Renal pelvis (tissue), 1 donor: ENCODE measurements at regions not wholly inside any gene's neighbourhood (a gene's known extent, or its start where the extent isn't known, plus 50 kb on each side); places are given as distances from the start of the nearest gene placed in this dataset.

ENCODE experiments used
- DNase-seq: peaks from one replicate; pipeline ENCODE4 v3.0.0-alpha.2; 2013

DNA sequence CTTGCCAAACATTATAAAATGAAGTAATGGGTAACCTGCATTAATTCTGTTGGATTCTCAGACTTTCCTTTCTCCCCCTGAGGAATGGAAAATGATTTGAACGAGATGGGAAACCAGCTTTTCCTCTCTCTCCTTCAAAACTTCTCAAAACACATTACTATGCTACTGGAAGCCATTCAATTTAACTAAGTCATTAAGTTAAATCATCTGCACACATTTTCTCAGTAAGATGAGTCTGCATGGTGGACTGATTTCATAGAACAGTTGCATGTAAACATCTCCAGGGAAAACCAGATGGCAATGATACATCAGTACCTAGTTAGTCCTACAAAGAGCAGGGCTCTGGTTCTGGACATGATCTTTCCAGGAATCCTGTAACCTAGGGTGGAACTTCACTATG is 59.9 kb downstream of the BMP4 start:
- DNase-seq, result no peak

DNA sequence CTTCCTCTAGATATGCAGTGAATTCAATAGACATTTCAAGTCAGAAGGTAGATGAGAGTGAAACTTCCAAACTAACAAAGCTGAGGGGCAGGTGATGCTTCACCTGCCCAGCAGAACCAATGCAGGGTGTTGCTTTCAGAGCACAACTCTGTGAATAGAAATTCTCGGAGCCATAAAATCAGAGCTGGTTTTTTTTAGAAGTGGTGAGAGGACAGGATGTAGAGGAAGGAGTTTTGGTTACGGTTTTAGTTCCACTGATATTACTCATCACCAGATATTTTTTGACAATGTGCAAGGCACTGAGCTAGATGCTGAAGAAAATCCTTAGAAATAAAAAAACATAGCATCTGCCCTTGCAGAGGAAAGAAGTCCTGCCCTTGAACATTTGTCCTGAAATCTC is 62.2 kb downstream of the BMP4 start:
- no peak for DNase-seq

DNA sequence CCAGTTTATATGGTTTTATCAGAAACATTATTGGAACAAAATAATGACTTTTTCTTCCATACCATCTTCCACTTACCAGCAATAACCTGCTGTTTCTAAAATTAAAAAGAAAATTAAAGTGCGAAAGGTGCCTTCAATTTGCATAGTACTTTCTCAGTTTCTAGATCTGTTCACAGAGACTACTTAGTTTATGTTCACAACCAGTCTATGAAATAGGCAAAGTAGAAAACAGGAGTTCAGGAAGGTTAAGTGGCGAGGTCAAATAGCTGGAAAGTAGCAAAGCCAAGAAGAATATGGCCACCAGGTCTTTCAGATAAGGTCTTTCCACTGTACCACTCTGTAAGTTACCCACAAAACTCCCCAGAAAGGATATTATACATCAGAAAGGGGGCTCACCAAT is 63.3 kb downstream of the BMP4 start:
- no peak for DNase-seq

DNA sequence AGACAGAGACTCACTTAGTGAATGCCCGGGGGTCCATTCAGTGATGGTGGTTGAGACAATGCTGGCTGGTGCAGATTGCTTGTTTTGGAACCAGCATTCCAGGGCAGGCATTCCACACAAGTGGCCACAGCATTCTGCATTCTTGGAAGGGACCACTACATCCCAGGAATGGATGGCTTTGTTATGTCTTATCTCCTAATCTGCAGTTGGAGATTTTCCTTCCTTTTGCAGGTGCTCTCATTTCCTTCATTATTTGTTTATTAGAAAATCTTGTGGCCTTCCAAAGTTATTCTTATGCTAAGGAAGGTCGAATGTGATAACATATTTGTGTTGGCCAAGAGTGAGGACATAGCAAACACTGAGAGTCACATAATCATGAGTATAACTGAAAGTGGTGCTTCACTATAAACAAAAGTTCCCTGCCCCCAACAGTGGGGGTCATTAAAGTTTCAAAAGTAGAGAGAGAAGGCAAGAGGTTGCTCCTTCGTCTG is 66.0 kb downstream of the BMP4 start:
- DNase-seq, result peak; percentile 24

DNA sequence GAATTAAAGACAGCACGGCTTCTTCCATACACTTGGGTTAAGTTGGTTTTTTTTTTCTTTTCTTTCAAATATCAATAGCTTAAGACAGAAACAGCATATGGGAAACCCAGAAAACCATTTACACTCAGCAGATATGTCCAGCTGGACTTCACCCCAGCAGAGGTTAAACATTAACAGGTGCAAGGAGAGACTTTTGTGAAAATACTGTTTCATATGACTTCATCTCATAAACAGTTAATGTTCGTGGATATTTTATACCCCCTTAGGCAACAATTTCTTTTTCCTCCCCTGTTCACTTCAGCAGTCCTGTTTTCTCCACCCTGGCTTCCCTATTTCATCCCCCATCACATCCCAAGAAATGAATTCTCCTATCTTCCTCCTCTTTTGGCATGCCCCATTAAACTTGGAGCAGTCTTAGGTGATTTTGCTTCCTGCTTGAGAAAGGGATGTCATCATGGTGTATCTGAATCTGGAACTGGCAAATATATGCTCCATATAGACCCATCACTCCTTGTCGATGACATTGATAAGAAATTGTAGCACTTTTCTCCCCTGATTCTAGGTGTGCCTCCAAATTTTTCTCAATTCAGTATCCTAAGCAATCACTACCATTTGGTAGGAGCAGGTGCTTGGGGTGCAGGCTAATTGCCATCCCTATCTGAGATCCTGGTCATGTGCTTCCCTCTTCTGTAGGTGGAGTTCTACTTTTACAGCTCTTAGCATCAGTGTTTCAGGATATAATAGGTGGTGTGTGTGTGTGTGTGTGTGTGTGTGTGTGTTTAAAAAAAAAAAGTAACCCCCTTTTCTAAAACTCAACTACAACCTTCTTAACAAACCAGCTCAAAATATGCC is 67.9 kb downstream of the BMP4 start:
- DNase-seq, result no peak

DNA sequence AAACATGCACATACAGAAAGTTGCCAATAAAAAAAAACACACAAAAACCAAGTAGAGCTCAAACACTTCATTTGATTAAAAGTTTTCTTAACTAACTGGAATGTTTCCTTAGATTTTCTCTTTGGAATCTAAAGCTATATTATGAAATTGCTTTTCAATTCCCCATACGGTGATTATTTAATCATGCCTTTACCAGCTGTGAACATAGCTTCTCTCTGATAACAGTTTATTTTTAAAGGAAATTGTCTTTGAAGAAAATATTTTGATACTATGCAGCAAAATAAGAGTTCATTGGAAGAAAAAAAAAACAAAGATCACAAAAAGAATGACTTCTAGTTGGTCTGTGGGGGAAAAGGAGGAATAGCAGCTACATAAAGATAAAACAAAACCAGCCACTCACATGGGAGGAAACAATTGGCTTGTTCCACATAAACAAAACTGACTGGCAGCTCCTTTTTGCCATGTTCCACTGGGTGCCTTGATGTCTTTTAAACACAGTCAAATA is 71.4 kb downstream of the BMP4 start:
- peak; percentile 21 for DNase-seq

DNA sequence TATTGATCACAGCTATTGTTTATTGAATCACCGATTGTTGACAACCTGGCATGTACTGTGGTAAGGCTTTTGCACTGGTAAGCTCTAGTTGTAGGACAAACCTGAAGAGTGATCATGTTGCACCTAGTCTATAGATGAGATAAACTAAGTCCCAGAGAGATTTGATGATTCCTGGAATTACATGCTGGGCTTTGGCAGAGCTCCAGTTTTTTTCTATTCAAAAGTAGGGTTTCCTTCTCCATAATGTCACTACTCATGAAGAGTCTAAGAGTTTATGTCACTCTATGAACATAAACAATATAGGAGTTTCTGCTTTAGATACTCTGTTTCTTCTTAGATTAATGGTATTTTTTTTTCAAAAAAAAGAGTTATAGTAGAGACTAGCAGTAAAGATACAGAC is 72.0 kb downstream of the BMP4 start:
- no peak for DNase-seq

DNA sequence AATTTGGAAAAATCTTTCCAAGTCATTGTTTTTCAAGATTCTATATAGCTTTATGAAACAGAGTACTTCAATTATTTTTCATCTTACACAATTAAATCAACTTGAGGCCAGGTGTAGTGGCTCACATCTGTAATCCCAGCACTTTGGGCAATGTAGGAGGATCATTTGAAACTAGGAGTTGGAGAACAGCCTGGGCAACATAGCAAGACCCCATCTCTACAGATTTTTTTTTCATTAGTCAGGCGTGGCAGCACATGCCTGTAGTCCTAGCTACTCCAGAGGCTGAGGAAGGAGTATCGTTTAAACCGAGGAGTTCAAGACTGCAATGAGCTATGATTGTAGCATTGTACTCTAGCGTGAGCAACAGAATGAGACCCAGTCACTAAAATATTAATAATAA is 72.9 kb downstream of the BMP4 start:
- DNase-seq, result no peak

DNA sequence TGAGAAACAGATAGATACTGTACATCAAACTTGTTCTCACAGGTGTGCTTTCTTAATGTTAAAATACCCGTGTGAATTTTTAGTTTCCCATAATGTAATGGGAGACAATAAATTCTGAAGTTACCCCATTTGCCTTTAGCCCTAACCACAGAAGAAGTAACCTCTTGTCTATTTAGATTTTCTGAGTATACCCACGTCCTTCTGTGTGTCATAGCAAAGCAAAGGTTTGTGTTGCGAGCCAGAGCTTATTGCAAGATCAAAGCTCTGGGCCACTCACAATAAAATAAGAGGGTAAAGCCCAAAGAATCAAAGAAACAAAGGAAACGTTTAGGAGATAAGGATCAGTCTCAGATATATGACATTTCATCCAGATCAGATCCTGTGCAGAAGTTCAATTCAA is 73.9 kb downstream of the BMP4 start:
- DNase-seq, result no peak

DNA sequence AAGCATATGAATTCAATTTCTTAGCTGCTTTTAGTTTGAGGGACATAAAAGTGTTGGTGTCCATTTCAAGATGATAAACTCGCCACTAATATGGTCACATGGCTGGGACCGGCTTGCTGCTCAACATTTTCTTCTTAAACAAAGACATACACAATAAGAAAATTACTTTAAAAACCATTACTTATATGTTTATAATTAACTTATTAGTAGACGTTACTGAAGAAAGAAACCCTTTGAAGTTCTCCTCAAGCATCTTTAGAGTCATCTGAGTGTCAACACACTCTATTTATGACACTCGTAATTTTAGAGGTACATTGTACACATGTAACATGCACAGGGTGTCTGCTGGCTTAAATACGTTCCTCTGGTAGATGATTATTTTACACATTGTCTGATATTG is 74.7 kb downstream of the BMP4 start:
- no peak for DNase-seq

DNA sequence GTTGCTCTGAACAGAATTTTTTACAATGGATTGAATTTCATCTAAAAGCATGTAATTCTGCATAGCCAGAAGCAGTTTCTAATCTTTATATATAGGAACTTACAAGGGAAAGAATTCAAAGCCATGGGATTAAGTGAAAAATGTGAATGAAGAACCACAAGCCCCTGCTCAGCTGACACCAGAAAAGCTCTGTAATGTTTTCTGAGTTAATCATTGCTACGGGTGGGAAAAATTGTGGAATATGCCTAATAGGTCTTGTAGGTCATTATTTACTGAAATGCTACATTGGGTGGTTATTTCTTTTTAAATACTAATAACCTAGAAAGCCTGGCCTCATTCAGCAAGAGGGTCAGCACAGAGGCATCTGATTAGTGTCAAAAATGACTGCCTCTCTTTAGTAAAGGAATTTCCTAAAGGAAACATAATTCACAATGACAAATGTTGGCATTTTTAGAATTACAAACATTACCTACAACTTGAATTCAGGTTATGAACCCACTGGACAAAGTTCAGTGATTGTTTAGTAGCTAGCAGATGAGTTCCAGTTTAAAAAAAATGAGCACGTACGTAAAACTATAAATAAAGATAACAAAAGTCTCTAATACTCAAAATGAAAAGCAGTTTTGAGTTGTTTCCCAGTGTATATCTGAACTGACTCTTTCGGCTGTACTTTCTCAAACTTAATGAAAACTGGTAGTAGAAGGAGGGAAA is 75.3 kb downstream of the BMP4 start:
- DNase-seq, result no peak

DNA sequence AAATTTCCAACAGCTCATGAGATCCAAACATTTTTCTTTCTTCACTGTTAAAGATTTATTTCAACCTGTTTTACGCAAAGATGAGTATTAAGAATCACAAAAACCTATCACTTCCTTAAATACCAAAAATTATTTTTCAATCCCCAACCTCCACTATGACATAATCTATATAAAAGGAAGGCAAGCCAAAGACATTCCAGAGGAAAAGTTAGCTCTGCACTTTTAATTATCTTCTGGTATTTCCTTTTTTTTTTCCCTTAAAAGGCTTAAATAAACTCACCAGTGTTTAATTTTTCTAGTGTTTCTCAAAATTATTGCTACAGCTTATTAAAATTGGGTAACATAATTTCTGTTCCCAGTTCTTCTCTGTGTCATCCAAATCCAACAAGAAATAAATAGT is 75.9 kb downstream of the BMP4 start:
- no peak for DNase-seq

DNA sequence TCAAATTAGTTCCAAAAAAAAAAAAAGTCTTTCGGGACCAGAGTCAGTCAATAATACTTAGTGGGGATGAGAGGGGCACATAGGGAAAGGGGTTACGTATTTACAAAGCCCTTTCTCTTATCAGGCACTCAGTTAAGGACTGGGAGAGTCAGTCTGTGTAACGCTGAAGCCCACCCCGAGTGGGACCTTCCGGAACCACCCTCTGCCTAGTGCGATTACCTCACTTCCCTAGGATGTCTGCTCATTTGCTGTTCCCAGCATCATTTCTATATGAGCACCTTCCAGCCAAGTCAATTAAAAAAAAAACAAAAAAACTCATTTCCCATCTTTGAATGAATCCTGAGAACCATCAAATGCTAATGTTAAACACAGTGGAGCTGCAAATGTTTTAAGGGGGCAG is 76.9 kb downstream of the BMP4 start:
- no peak for DNase-seq

DNA sequence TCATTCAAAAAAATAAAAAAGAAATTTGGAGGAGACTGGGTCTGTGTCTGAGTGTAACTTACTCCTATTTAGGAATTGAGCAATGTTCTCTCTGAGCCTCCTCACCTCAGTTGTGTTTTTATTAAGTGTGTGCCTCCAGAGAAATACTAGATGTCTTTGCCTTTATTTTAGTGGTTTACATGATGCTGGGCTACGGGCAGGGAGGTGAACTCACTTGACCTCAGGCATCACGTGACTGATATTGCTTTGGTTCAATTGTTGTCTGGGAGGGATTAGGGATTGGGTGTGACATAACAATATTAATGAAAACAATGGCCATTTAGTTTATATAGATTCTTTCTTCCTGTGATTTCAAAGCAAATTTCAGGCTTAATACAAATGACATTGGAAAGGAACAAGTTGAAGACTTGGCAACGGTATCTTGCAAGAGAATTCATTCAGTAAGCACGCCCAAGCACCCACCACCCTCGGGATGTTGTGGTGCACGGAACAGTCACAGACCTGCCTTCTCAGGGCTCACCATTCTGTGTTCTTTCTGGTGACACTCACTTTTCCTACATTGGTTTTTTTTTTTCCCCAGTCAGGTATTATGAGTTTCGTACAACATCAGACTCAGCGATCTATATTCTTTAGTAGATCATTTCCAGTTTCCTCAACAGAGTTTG is 77.5 kb downstream of the BMP4 start:
- no peak for DNase-seq

DNA sequence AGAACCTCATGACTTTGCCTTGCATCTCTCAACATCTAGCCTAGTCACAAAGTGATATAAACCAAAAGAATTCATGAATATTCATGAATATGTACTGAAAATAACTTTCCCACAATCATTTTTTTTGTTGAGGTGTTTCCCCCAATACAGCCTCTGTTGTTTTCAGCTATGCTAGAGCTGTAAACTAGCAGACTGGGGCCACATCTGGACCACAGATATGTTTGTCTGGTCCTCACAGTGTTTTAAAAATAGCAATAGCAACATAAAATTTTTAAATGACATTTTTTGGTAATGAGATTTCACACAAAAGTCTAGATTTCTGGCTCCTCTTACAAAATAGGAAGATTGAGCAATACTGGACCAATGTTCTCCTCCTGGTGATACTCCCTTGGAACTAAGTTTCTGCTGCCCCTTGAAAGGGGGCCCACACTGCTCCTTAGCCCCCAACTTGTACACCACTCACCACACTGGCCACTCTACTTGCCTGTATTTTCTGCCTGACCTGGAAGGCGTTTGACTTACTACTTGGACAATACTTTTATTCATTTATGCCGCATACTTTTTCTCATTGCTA is 81.2 kb downstream of the BMP4 start:
- DNase-seq, result no peak

DNA sequence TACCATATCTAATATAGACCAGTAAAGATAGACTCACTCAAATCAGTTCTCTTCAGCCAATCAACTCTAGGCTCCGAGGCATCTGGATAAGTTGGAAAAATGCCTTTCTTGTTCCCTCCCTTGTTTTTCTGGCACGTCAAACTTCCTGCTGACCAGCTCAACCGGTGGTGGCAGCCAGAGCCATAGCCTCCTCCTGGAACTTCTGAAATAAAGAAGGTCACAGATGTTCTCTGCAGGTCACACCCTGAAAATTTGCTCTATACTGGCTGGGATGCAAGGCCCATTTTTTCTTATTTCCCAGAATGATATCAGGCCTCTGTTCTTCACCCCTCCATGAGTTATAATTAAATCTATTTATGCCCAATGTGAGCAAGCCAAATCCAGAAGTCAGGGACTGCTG is 81.9 kb downstream of the BMP4 start:
- no peak for DNase-seq

DNA sequence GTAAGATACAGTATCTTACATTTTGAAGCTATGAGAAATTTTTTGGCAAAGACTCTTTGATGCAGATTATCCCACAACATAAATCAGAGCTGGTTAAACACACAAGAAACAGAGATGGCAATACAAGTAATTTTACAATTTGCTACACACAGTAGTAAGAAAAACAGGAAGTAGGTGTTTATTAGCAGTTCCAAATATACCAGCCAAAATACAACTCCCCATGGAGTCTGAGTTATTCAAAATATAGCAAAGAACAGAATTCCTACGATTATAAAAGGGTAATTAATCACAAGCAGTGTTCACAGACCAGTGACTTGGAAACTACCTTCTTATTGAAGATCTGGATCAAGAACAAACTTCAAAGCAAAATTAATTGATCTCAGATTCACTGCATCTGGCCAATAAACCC is 83.9 kb downstream of the BMP4 start:
- no peak for DNase-seq

DNA sequence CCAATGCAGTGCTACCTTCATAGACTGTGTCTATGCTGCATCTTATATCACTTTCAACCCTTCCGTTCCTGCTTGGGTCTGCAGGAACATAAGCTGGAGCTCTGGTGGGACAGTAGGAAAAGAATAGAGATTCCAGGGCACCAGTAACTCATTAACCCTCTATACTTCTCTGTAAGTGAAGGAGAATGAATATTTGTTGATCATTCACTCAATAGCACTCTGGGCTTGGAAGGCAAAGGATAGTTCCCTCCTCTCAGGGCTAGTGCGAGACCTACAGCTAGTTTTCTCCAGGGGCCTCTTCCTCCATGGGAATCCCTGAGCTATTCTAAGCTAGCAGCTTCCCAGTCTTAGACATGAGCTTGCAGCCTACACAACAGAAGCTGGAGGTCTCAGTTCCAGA is 84.7 kb downstream of the BMP4 start:
- DNase-seq, result no peak

DNA sequence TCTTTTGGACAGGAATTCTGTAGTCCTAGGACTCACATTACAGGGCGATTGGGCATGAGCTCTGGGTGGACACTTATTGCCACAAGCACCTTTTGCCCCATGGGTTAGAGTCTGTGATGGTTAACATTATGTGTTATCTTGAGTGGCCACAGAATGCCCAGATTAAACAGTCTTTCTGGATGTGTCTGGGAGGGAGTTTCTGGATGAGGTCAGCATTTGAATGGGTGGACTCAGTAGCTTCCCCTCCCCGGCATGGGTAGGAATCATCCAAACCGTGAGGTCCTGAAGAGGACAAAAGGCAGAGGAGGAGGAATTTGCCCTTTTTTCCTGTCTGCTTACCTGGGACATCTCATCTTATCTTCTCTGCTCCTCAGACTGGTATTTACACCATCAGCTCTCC is 85.6 kb downstream of the BMP4 start:
- DNase-seq, result no peak

DNA sequence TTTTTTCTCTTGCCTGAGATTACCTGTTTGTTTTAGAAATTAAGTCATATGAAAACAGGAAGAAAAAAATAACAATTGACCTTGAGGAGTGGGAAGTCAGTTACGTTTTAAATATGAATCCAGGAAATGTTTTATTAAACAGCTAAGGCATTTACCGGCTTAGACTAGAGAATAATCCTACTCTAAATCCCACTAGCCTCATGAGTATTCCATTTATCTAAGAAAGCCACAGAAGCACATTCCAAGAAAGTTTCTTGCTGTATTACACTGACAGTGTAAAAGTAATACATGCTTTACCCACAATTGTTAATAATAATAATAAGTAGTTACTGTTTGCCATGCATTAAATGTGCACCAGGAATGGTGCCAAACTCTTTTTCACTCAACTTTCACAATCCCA is 90.9 kb downstream of the BMP4 start:
- DNase-seq, result no peak

DNA sequence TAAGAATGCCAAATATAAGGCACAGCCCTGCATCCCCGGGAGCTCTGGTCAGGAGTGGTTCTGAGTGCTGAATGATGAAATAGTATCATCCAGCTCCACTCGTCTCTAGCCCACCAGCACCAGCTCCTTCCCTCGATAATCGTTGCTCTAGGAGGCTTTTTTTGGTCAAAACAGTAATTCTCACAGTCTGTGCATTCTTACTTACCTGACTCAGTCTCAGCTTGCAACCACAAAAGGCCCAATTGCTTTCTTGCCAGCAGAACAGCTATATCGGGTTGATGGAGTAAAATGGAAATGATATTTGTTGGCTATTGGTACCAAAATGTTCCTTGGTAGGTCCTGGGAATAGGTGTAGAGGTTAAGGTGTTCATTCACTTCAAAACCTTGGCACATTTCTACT is 94.8 kb downstream of the BMP4 start:
- DNase-seq, result no peak

DNA sequence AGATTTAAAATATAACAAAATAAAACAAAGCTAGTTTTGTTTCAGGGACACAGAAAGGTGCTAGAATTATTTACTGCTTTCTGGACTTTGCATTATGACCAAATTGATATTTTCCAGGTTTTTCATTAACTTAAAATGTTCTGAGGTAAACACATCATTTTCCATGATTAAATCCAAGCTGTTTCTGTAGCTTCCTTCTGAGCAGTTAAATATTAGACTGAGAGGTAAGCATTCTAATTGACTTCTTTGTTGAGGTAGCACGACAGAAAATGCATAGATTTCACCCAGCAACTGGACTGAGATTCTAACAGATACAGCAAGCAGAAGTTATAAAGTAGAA is 98.3 kb downstream of the BMP4 start:
- DNase-seq, result no peak
